Stimulated activated CD8-positive, alpha-beta memory T cell treated with anti-CD3 and anti-CD28 coated beads, Interleukin-4, amount 100 ng/mL, for 24 hours (primary cell): ENCODE measurements at regions not wholly inside any gene's neighbourhood (a gene's known extent, or its start where the extent isn't known, plus 50 kb on each side); places are given as distances from the start of the nearest gene placed in this dataset.
A peak's percentile ranks its signal among the peaks of the same experiment; 100 is the strongest.
"Not testable (repeated sequence)": the region's sequence is repeated elsewhere in the genome, so short reads cannot be mapped to it uniquely, and the experiment has no call there.

Experiments
- DNase-seq: peaks from one replicate; pipeline ENCODE4 v3.0.0-alpha.2; 2020; ENCODE audit warnings: low read depth

DNA sequence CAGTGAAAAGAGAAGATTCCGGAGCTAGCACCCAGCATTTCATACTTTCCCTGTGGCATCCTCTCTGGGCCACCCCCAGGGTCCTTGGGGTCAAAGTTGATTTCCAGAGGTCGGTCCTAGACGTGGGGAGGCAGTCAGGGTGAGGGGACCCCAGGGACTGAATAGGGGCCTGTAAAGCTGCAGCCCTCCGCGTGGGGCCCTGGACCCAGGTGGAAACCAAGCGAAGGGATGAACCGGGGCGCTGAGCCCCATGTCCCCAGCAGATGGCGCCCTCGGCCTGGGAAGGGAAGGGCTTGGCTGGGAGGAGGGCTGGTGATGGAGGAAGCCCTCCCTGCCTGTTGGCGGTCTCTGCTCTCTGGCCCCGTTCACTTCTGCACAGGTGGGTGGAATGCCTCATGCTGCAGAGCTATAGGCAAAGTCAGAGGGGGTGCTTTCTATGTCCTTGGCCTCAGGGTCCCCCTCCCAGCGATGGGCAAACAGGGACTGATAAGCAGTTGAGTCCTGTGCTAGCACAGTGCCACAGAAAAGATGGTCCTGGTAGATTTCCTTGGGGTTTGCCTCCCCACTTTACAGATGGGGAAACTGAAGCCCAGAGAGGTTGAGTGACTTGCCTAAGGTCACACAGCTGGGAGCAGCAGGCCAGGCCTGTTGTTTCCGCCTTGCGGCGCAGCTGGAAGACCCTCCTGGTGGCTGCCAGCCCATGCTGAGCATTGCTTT is 163.4 kb upstream of the CIBAR2 start:
- peak; percentile 63 for DNase-seq

DNA sequence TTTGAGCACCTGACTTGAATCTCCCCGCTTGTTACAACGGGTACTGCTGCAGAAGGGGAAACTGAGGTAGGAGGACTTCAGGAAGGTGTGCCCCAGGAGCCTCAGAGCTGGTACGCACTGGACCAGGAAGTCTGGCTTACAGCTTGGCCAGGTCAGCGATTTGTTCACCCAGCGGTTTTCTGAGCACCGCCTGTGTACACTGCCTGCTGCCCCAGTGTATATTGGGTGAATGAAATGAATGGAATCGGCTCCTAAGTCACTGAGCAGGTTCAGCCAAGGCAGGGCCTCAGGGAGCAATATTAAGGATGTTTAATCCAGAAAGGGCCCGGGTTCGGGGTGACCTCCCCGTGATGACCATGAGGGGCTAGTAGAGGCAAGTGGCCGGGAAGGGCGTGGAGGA is 164.0 kb upstream of the CIBAR2 start:
- no peak for DNase-seq

- DNase-seq = no peak
Measured at GRCh38 chr16:85276721-85277120, 164.4 kb upstream of the CIBAR2 start.

- no peak for DNase-seq
Measured at GRCh38 chr16:85278839-85279238, 166.6 kb upstream of the CIBAR2 start.

- no peak for DNase-seq
Measured at GRCh38 chr16:85279402-85279801, 167.1 kb upstream of the CIBAR2 start.

GRCh38 chr16:85279825-85280545 is 167.7 kb upstream of the CIBAR2 start:
- no peak for DNase-seq

GRCh38 chr16:85281181-85281580 is 168.9 kb upstream of the CIBAR2 start:
- DNase-seq = no peak

GRCh38 chr16:85282842-85283241 is 170.6 kb upstream of the CIBAR2 start:
- DNase-seq = no peak

DNA sequence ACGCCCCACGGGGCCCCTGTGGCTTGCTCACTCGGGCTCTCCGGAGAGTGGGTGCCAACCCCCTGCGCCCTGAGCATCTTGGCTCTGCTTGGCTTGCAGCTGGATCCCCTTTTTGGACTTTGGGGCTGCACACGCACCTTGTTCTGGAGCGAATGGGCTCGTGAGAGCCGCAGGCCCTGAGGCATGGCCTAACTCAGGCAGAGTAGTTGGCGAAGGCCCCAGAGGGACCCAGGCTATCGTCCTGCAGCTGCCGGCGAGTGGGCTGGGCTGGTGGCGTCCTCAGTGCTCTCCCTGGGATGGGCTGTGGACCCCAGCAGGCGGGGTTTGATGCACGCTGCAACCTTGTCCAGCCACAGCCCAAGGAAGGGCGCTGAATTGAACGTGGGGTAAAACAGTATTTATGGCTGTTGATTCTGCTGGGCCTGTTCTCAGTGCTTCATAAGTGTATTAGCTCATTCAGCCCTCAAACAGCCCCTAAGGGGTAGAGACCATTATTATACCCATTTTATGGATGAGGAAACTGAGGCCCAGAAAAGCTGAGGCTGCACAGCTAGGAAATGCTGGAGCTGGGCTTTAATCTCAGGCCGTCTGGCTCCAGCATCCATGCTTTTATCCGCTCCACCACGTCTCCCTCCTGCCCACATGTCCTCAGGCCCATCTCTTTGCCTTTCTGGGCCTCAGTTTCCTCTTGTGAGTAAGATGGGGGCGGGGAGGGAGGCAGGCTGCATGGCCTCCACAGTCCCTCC is 171.2 kb upstream of the CIBAR2 start:
- DNase-seq = no peak

DNA sequence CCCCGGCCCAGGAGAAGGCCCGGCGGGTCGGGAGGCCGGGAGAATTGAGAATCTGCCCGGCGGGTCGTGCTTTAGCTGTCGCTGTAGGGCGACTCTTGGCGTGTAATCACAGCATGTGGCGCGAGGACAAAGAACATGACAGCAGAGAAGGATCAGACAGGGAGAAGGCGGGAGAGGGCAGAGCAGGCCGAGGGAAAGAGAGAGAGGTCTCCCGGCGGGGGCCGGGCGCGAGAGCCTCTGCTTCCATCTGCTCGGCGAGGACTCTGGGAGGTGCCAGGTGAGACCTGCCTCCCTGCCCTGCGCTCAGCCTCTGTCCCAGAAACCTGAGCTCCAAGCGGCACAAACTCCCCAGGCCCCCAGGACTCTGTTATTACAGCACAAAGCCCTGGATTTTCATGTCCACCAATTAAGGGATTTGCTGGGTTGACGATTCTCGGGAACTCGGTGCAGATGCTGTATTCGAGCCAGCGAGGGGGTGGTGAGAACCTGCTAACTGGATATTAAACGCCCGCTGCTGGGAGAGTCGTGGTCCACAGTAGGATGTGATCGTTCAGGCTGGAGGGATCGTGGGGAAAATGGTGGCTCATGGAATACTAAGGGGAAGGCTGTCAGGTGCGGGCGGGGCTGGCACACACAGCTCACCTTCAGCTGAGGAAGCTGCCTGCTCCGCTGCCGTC is 172.0 kb upstream of the CIBAR2 start:
- DNase-seq = no peak

DNA sequence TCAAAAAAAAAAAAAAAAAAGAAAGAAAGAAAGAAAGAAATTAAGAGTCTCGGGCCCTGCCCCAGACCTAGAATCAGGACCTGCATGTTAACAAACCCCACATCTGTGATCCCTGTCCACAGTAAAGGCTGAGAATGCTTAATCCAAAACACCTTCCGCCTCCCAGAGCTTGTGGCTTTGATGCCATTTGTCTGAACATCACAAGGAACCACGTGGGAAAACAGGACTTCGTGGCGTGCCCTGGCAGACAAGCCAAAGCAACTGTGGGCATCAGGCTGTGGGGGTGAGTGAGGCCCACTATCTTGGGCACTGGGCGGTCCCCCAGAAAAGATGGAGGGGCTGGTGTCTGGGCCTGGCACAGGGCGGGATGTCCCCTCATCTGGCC is 173.4 kb upstream of the CIBAR2 start:
- no peak for DNase-seq

- DNase-seq = no peak
Measured at GRCh38 chr16:85286066-85286831, 174.0 kb upstream of the CIBAR2 start.

- no peak for DNase-seq
Measured at GRCh38 chr16:85286951-85287814, 174.9 kb upstream of the CIBAR2 start.

DNA sequence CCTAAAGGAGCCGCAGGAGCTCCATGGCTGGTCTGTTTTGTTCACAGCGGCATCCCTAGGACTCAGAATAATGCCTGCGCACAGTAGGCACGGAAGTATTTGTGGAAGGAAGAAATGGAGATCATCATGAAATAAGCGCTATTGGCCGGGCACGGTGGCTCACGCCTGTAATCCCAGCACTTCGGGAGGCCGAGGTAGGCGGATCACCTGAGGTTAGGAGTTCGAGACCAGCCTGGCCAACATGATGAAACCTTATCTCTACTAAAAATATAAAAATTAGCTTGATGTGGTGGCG is 175.5 kb upstream of the CIBAR2 start:
- not testable (repeated sequence) for DNase-seq

DNA sequence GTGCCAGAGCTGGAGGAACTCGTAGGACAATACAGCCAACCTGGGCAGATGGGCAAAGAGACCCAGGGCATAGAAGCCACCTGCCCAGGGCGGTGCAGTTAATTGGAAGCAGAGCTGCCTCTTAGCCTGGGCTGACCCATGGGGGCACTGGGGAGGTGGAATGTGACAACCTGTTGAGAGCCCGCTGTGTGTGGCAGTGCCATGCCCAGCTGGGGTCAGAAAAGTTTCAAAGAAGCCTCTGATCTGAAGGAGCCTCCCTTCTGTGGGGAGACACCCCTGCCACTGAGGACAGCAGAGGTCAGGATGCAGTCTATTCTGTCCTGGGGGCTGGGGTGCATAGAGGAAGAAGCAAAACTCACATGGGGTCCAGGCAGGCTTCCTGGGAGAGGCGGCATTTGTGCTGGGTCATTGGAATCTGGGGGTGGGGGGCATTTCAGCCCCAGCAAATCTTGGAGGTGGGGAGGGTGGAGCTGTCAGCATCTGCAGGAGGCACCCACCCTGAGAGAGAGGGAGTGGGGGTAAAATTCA is 176.1 kb upstream of the CIBAR2 start:
- DNase-seq = no peak

DNA sequence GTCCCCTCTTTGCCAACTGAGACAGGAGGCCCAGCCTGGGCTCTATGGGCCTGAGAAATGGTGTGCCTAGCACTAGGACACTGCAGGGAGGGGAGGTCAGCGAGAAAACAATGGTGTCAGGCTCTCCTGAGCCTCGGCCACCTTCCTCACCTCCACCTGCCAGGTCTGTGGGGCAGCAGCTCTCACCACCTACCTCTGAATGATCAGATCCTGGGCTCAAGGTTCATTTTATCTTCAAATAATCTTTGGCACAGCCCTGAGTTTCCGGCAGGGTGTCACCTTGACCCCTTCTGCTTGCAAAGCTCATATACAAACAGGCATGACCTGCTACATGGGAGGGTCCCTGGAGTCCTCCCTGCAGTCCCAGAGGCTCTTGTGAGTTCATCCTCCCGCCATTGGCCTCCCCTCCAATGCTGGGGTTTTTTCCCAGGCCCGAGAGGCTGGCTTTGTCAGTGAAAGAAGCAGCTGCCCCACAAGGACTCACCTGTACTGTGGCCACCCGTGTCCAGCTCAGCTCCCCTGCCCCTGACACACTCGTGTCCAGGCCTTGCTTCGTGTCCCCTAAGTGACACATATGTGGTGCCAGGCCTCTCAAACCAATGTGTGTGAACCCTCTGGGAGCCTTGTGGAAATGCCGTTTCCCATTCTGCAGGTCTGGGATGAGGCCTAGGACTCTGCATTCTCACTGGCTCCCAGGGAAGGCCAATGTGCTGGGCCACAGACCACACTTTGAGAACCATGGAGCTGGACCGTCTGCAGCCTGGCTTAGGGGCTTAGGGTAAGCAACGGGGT is 176.8 kb upstream of the CIBAR2 start:
- DNase-seq = no peak

DNA sequence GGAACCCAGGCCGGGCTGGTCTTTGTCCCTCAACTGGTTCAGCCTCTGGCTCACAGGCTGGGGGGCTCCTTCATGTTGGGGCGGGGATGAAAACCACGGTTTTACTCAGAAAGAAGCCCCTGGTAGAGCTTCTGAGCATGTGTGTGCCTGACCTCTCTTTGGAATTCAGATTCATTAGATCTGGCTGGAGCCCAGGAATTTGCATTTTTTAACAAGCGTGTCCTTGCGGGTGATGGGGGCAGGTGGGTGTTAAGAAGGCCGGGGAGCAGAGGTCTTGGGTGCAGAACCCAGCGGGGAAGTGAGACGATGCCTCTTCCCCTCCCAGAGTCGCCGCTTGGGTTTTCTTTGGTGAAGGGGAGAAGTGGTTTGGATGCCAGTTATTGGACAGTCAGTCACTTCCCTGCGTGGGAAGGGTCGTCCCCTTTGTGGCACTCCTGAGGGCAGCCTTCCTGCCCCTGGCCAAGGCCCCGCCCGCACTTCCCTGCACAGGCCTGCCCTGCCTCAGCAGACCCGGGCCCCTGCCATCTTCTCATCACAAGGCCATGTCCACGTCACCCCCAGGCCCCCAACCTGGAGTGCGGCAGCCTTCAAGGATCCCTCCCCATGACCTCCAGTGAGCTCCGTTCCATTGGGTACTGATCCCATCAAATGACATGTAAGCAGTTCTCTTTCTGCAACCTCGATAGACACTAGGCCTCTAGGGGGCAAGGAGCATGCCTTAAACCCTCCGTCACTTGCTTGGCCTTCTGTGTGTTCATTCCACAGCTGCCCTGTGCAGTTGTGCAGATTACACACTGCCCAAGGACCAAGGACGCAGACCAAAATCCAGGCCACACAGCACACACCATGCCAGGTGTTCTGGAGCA is 177.7 kb upstream of the CIBAR2 start:
- no peak for DNase-seq

DNA sequence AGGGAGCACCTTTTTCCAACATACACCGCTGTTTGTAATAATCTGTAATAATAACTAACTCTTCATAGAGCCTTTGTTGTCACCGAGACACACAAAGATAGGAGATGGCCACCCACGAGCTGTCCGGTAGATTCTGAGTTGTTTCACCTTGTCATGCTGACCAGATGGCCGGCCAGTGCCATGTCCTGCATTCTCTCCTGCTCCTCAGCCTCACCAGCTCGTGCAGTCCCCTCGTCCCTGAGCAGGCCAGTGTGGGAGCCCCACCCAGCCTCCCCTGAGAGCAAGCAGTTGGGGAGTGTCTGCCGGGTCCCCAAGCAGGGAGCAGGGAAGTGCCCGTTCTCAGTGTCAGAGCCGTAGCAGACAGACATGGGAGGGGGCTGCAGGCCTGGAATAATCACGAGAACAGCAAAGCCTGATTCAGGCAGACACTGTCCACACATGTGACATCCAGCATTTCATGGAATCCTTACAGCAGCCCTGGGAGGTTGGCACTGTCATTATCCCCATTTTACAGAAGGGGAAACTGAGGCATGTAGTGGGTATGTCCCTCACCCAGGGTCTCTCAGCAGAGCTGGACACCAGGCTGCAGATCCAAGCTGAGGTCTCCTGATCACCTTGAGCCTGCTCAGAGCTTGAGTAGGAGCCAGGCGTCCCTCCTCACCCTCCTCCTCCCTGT is 178.5 kb upstream of the CIBAR2 start:
- no peak for DNase-seq
